OCI-LY1 (cell line): ENCODE measurements at regions not wholly inside any gene's neighbourhood (a gene's known extent, or its start where the extent isn't known, plus 50 kb on each side); places are given as distances from the start of the nearest gene placed in this dataset.

ENCODE experiments used
- H2AFZ ChIP-seq: fragments of 200-600 bp; sonication (generic), shearing (Covaris generic); 2 replicates; pipeline ENCODE4 v1.6.0; 2014; ENCODE audit warnings: antibody characterized with exemption, mild to moderate bottlenecking, low read length
- H3F3A ChIP-seq: fragments of 200-600 bp; sonication (generic), shearing (Covaris generic); 2 replicates; pipeline ENCODE4 v1.6.0; 2014; ENCODE audit warnings: mild to moderate bottlenecking, antibody characterized with exemption, low read length, moderate library complexity; ENCODE audit not compliant: insufficient read depth
- H3K27ac ChIP-seq: fragments of 200-600 bp; sonication (generic); 2 replicates; pipeline ENCODE4 v1.5.1; 2014; ENCODE audit warnings: low read length, mixed run types, mild to moderate bottlenecking, low read depth; ENCODE audit not compliant: poor library complexity, severe bottlenecking
- H3K27me3 ChIP-seq: fragments of 200-600 bp; sonication (generic); 2 replicates; pipeline ENCODE4 v1.6.0; 2014; ENCODE audit warnings: antibody characterized with exemption, mild to moderate bottlenecking, low read length, moderate library complexity; ENCODE audit not compliant: insufficient read depth
- H3K36me3 ChIP-seq: fragments of 200-600 bp; sonication (generic); 2 replicates; pipeline ENCODE4 v1.6.1; 2014; ENCODE audit warnings: mild to moderate bottlenecking, antibody characterized with exemption, low read length, moderate library complexity, mixed read lengths; ENCODE audit not compliant: insufficient read depth
- H3K4me1 ChIP-seq: fragments of 200-600 bp; sonication (generic); 2 replicates; pipeline ENCODE4 v1.5.1; 2014; ENCODE audit warnings: mild to moderate bottlenecking, low read length, moderate library complexity; ENCODE audit not compliant: insufficient read depth, severe bottlenecking
- H3K4me2 ChIP-seq: fragments of 200-600 bp; sonication (generic), shearing (Covaris generic); 2 replicates; pipeline ENCODE4 v1.6.1; 2014; ENCODE audit warnings: low read length
- H3K4me3 ChIP-seq: fragments of 200-600 bp; sonication (generic); 2 replicates; pipeline ENCODE4 v1.5.1; 2014; ENCODE audit warnings: low read length, low read depth, mild to moderate bottlenecking, mixed read lengths; ENCODE audit not compliant: poor library complexity, severe bottlenecking
- H3K79me2 ChIP-seq: fragments of 200-600 bp; shearing (Covaris generic); 2 replicates; pipeline ENCODE4 v1.6.1; 2016; ENCODE audit warnings: mixed run types, low read length, mixed read lengths; ENCODE audit not compliant: insufficient read depth
- H3K9ac ChIP-seq: fragments of 200-600 bp; sonication (generic), shearing (Covaris generic); 2 replicates; pipeline ENCODE4 v1.6.1; 2014; ENCODE audit warnings: mild to moderate bottlenecking, low read length, mixed read lengths
- H3K9me2 ChIP-seq: fragments of 200-600 bp; sonication (generic), shearing (Covaris generic); 2 replicates; pipeline ENCODE4 v1.6.1; 2014; ENCODE audit warnings: low read depth, mild to moderate bottlenecking, low read length, mixed read lengths
- H3K9me3 ChIP-seq: fragments of 200-600 bp; shearing (Covaris generic); 2 replicates; pipeline ENCODE4 v1.6.1; 2014; ENCODE audit warnings: low read length, mixed read lengths
- H4K20me1 ChIP-seq: fragments of 200-600 bp; sonication (generic), shearing (Covaris generic); 2 replicates; pipeline ENCODE4 v1.6.0; 2016; ENCODE audit warnings: mild to moderate bottlenecking, low read length; ENCODE audit not compliant: insufficient read depth
- EZH2 ChIP-seq: fragments of 200-600 bp; sonication (generic), shearing (Covaris generic); IDR thresholded peaks from 2 replicates; pipeline ENCODE4 v1.8.0; 2017; ENCODE audit warnings: borderline replicate concordance, mixed run types, mild to moderate bottlenecking, antibody characterized with exemption, low read length, moderate library complexity, mixed read lengths
- TF ChIP-seq, protein P1 (sequence below): fragments of 200-600 bp; sonication (generic), shearing (Covaris generic); IDR thresholded peaks from 2 replicates; pipeline ENCODE4 v1.5.1; 2017; ENCODE audit warnings: mild to moderate bottlenecking, antibody characterized with exemption, low read length, moderate library complexity, mixed read lengths

DNA sequence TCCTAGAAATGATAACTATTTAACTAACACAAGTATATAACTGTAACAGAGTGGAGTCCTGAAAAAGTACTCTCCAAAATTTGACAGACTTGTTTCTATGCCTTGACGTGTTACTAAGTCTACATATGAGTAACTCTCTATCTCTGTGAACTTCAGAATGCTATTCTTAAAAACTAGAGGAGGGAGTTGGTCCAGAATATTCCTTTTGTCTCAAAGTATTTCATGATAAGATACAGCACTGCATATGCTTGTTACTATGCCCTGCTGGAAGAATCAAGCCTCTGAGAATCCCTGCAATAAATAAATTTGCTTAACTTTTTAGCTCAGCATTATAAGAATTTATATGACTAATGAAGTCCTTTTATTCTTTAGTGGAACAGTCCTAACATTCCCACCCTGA is 50.9 kb upstream of the ATXN3L start:
- H3K27me3 ChIP-seq, result no peaks in the 10 kb centered on the region
- no peaks in the 10 kb centered on the region for H3F3A ChIP-seq
- no peaks in the 10 kb centered on the region for H4K20me1 ChIP-seq
- H3K9me3 ChIP-seq, result no peaks in the 10 kb centered on the region
- TF ChIP-seq, protein P1, sequence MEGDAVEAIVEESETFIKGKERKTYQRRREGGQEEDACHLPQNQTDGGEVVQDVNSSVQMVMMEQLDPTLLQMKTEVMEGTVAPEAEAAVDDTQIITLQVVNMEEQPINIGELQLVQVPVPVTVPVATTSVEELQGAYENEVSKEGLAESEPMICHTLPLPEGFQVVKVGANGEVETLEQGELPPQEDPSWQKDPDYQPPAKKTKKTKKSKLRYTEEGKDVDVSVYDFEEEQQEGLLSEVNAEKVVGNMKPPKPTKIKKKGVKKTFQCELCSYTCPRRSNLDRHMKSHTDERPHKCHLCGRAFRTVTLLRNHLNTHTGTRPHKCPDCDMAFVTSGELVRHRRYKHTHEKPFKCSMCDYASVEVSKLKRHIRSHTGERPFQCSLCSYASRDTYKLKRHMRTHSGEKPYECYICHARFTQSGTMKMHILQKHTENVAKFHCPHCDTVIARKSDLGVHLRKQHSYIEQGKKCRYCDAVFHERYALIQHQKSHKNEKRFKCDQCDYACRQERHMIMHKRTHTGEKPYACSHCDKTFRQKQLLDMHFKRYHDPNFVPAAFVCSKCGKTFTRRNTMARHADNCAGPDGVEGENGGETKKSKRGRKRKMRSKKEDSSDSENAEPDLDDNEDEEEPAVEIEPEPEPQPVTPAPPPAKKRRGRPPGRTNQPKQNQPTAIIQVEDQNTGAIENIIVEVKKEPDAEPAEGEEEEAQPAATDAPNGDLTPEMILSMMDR, result no peak
- no peak for TF ChIP-seq EZH2
- no peak overlapping the region for H3K9ac ChIP-seq
- no peak overlapping the region for H3K4me3 ChIP-seq
- H3K79me2 ChIP-seq, result no peaks in the 10 kb centered on the region
- no peak overlapping the region for H2AFZ ChIP-seq
- H3K36me3 ChIP-seq, result no peaks in the 10 kb centered on the region
- no peaks in the 10 kb centered on the region for H3K9me2 ChIP-seq
- H3K4me2 ChIP-seq, result no peak overlapping the region
- H3K4me1 ChIP-seq, result peaks cover 4% of the 10 kb centered on the region
- no peak overlapping the region for H3K27ac ChIP-seq
